ENCODE measurements at regions not wholly inside any gene's neighbourhood (a gene's known extent, or its start where the extent isn't known, plus 50 kb on each side); places are given as distances from the start of the nearest gene placed in this dataset.
"Not testable (repeated sequence)": the region's sequence is repeated elsewhere in the genome, so short reads cannot be mapped to it uniquely, and the experiment has no call there.

GRCh38 chr3:153268564-153269279, 106.7 kb downstream of the RAP2B start:
- no peak for FAIRE-seq

GRCh38 chr3:153269730-153270129, 107.7 kb downstream of the RAP2B start:
- no peak for FAIRE-seq

DNA sequence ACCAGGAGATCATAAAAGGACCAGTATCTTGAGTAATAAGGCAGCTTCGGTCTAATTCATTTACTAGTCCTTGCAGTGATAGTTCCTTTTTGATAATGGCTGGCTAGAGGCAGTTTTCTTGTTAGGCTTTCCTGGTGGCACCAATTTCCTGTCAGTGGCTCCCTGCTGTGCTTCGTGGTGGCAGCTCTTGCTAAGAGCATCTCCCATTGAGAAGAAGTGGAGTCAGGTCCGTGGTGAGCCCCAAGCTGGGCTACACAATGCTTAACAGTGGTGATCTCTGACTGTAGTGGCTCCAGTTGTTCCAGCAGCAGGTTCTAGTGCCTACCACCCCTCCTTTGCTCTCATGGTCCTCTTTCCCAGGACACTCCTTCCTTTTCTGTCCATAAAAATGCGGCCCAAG, 111.2 kb downstream of the RAP2B start:
- FAIRE-seq: no peak

- no peak for FAIRE-seq
These were observed 111.9 kb downstream of the RAP2B start for GRCh38 chr3:153273767-153274435.

DNA sequence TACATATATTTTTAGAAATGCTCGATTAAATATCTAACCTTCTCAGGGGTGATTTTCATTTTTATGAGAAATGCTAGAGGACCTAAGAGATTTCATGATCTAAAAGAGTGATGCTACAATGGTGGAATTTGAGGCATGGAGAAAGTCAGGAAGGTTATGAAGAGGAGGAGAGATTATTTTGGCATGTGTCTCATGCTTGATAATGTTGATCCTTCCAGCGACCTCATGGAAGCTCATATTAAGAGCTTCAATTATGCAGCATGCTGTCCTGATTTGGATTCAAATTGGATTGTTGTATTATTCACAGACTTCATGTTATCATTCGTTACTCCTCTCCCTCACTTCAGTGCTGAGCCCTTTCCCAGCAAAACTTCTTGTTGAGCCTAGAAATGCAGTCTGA, 112.5 kb downstream of the RAP2B start:
- FAIRE-seq: no peak

GRCh38 chr3:153275514-153275913, 113.5 kb downstream of the RAP2B start:
- no peak for FAIRE-seq

DNA sequence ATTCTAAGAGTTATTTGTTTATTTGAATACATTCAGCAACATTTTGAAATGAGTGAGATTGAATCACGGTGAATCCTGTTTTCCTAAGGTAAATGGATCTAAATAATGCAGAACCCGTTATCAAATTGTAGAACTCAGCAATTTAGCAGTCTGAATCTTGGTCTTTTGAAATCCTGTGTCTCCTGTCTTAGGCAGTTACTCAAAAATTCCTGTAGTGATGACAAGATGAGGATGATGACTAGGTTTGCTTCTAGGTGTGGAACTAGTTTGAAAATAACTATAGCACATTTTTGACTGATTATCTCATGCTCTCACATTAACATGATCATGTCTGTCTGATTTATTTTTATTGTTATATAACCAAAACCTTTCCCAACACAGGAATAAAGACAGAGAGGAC, 115.0 kb downstream of the RAP2B start:
- FAIRE-seq: no peak

DNA sequence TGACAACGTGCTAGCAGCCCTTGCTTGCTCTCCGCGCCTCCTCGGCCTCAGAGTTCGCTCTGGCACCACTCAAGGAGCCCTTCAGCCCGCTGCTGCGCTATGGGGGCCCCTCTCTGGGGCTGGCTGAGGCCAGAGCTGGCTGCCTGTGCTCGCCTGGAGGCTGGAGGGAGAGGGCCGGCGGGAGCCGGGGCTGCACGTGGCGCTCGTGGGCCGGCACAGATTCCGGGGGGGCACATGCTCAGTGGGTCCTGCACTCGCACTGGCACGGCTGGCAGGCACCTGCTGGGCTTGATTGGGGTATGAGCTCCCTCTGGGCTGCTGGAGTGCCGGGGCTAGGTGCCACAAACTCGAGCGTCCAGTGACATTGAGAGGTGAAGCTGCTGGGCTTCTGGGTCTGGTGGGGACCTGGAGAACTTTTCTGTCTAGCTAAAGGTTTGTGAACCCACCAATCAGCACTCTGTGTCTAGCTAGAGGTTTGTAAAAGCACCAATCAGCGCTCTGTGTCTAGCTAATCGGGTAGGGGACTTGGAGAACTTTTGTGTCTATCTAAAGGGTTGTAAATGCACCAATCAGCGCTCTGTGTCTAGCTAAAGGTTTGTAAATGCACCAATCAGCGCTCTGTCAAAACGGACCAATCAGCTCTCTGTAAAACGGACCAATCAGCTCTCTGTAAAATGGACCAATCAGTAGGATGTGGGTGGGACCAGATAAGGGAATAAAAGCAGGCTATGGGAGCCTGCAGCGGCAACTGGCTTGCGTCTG, 119.4 kb downstream of the RAP2B start:
- FAIRE-seq: not testable (repeated sequence)

- FAIRE-seq: no peak
These were observed 120.3 kb downstream of the RAP2B start for GRCh38 chr3:153282355-153282754.

DNA sequence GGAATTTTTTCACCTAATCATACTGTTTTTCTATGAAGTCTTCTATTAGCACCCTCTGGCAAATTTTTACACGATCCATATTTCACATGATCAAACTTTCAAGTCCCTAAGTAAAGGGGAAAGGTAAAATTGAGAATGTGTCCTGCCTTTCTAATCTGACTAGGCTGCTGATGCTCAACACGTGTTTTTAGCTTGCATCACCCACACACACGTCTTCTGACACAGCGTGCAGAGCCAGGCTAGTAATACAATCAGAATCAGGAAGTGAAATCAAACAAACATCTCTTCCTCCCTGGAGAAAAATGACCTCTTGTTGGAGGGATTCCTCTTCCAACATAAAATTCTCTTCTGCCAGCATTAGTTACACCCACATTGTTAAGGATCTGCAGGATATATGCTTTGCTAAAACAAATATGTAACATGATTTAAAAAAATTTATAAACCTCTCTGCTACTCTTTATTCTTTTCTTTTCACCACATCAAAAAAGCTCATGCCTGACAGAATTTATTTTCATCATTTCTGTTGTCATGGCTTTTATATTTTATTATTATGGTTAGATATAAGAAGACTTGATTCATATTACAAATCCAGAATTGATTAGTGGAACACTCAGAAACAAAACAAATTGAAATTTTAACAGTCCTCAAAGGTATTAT, 122.4 kb downstream of the RAP2B start:
- FAIRE-seq: no peak

DNA sequence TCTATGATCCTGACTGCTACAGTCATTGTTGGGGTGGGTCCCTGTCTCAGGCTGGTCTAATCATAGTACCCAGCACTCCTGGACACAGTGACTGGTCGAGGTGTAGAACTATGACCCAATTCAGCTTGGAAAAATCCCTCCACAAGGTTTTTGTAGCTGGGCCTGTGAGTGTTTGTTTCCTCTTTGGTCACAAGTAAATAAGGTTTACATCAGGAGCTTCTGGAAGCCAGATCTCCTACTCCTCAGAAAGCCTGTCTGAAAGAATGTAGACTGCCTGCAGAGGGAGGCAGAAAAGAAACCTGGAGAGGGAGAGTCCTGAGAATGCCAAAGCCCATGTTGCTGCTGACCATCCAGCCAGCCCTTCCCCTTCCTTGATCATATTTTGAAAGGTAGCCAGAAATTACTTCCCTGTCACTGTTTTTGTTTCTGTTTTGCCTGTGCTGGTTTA, 123.2 kb downstream of the RAP2B start:
- no peak for FAIRE-seq

DNA sequence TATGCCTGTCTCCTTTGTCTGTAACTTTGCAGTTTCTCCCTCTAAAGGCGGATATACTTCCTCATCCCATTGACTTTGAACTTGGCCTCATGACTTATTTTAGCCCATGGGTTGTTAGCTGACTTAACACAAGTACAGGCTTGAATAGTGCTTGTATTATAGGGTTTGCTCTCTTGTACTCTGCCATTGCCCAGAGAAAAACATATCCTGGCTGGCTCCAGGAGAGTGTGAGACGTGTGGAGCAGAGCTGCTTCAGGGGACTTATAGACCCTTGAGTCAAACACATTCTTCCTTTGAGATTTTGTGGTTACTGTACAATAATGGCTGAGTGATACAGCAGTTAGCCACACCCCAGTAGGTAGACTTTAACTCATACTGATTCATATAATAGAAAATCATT, 124.0 kb downstream of the RAP2B start:
- no peak for FAIRE-seq

- FAIRE-seq: no peak
These were observed 125.0 kb downstream of the RAP2B start for GRCh38 chr3:153287017-153287416.

GRCh38 chr3:153289334-153289808, 127.3 kb downstream of the RAP2B start:
- no peak for FAIRE-seq

DNA sequence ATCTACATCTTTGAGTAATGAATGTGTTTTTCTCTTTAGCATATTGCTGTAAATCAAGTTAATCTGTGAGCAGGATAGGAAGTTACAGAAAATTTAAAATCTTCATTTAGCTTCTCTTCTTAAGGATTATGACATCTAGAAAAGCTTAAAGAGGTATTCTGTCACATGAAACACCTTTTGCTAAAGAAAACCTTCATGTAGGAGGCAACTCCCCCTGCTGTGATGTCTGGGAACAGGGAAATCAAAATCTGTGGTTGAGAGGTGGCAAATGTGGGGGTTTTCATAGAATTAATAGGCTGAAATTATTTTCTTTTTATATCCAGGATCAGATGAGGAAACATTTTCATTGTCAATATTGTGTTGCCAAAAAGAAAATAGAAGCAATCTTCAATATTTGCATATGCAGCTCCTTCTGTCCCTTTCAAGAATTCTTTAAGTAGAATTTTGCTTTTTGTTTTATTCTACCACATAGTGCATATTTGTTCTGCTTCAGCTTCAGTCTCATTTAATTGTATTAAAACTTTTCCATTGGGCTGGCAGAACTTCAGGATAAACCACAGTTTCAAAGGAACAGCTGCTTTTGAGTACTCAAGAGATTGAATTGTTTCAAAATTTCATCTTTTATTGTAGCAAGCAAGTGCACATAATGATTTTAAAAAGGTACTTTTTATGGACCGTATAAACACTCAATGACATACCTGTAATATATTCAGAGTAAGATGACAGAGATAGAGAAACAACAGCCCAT, 128.4 kb downstream of the RAP2B start:
- no peak for FAIRE-seq

DNA sequence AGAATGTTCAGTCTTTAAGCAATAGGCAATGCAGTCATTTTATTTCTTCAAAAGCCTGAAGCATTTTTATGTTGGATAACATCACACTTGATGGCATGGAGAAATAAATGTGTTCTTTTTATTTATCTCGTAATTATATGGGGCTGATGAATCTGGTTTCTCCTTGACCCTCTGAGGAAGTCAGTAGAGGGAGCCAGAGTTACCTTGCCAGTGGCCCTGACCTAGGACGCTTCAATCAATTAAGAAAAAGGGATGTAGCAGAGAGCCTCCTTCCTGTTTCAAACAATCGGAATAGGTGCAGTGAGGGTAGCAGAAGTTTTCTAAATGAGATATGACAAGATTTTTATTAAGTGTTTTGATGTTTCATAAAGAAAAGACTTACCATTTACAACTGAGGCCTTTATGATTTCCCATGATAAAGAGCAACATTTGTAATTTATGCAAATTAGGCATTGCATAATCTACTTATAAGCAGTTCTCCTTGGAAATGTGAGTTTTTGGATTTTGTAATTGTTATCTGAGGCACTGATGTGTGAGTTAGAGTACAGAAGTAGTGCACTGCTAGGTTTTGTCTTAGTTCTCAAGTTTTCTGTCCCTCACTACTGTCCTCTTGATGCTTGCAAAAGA, 129.1 kb downstream of the RAP2B start:
- no peak for FAIRE-seq

- FAIRE-seq: no peak
These were observed 131.2 kb downstream of the RAP2B start for GRCh38 chr3:153293265-153293664.

GRCh38 chr3:153295901-153296300, 133.9 kb downstream of the RAP2B start:
- FAIRE-seq: no peak

- FAIRE-seq: no peak
These were observed 143.2 kb downstream of the RAP2B start for GRCh38 chr3:153305189-153305588.

DNA sequence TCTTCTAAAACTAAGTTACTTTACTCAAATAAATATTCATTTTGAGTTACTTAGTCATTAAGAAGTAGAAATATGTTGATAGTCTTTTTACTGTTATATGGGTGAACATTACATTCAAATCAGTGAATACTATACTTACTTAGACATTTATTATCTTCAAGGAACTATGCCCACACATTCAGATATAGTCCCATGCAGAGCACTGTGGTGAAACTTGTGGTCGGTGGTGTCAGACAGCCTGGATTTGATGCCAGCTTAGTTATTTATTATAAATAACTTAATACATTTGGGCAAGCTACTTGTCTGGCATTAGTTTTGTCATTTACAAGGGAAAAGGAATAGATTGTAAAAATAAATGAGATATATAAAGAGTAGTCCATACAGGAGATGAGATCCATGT, 149.5 kb downstream of the RAP2B start:
- FAIRE-seq: no peak

- no peak for FAIRE-seq
These were observed 151.4 kb downstream of the RAP2B start for GRCh38 chr3:153313302-153313965.
